Esophagus muscularis mucosa (tissue), 4 donors: ENCODE measurements at regions not wholly inside any gene's neighbourhood (a gene's known extent, or its start where the extent isn't known, plus 50 kb on each side); places are given as distances from the start of the nearest gene placed in this dataset.

Source experiments
- EP300 ChIP-seq: sonication (generic); formaldehyde crosslinking; IDR thresholded peaks from one replicate; pipeline ENCODE4 v1.6.1; 2017; ENCODE audit warnings: antibody characterized with exemption
- POLR2A ChIP-seq: fragments of 450-650 bp; IDR thresholded peaks from one replicate; pipeline ENCODE4 v1.6.1; 2017; ENCODE audit warnings: antibody characterized with exemption, moderate library complexity, mild to moderate bottlenecking, low read depth
- TF ChIP-seq, protein P1 (sequence below), 3 experiments: fragments of 200-600 bp in 2 of 3; fragments of 450-650 bp in 1 of 3; sonication (generic) in 2 of 3; IDR thresholded peaks; one replicate each; pipeline ENCODE4 v1.5.1; 2017 to 2019; ENCODE audit warnings: antibody characterized with exemption in 3 of 3, mild to moderate bottlenecking in 2 of 3, moderate library complexity in 1 of 3

DNA sequence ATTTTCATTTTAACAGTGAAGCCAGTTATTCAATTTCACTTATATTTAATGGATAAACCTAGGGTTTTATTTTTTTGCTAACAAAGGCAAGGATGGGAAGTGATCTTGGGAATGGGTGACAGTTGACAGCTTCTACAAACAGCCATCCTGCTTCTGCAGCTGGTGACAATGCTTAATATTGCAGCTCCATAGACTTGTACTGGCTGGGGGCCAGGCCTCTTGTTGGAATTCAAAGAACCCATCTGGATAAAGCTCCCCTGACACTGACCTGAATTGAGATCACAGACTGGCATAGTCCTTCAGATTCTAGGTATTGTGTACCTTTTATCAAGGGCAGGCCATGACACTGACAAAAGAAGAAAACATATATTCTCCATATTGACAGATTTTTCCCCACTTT, 664.6 kb upstream of the FOXG1 start:
- TF ChIP-seq EP300 (no peak), POLR2A (no peak)
- TF ChIP-seq, protein P1, sequence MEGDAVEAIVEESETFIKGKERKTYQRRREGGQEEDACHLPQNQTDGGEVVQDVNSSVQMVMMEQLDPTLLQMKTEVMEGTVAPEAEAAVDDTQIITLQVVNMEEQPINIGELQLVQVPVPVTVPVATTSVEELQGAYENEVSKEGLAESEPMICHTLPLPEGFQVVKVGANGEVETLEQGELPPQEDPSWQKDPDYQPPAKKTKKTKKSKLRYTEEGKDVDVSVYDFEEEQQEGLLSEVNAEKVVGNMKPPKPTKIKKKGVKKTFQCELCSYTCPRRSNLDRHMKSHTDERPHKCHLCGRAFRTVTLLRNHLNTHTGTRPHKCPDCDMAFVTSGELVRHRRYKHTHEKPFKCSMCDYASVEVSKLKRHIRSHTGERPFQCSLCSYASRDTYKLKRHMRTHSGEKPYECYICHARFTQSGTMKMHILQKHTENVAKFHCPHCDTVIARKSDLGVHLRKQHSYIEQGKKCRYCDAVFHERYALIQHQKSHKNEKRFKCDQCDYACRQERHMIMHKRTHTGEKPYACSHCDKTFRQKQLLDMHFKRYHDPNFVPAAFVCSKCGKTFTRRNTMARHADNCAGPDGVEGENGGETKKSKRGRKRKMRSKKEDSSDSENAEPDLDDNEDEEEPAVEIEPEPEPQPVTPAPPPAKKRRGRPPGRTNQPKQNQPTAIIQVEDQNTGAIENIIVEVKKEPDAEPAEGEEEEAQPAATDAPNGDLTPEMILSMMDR (IDR thresholded peaks at IDR 0.05) = no peak
